Neuronal stem cell (in vitro differentiated cells): ENCODE measurements at regions not wholly inside any gene's neighbourhood (a gene's known extent, or its start where the extent isn't known, plus 50 kb on each side); places are given as distances from the start of the nearest gene placed in this dataset.

ENCODE experiments used
- DNase-seq: peaks from one replicate; pipeline ENCODE4 v3.0.0-alpha.2; 2013; ENCODE audit warnings: low spot score
- H2AFZ ChIP-seq: one replicate; pipeline ENCODE4 v1.6.1; 2013; ENCODE audit warnings: mild to moderate bottlenecking, low read length, inconsistent platforms
- H2AK5ac ChIP-seq: 2 replicates; pipeline ENCODE4 v1.6.1; 2013; ENCODE audit warnings: low read depth, mild to moderate bottlenecking, inconsistent platforms, low read length, moderate library complexity, mixed read lengths
- H2BK120ac ChIP-seq: 2 replicates; pipeline ENCODE4 v1.6.1; 2013; ENCODE audit warnings: low read depth, mild to moderate bottlenecking, inconsistent platforms, low read length, moderate library complexity, mixed read lengths
- H2BK12ac ChIP-seq: one replicate; pipeline ENCODE4 v1.6.1; 2013; ENCODE audit warnings: low read length, inconsistent platforms
- H2BK15ac ChIP-seq: 2 replicates; pipeline ENCODE4 v1.6.1; 2013; ENCODE audit warnings: mild to moderate bottlenecking, low read length, inconsistent platforms, mixed read lengths
- H2BK5ac ChIP-seq: one replicate; pipeline ENCODE4 v1.6.1; 2013; ENCODE audit warnings: inconsistent platforms, mild to moderate bottlenecking, low read length, moderate library complexity
- H3K14ac ChIP-seq: one replicate; pipeline ENCODE4 v1.6.1; 2013; ENCODE audit warnings: low read length, inconsistent platforms
- H3K18ac ChIP-seq: 2 replicates; pipeline ENCODE4 v1.6.1; 2013; ENCODE audit warnings: low read length, inconsistent platforms
- H3K23ac ChIP-seq: 2 replicates; pipeline ENCODE4 v1.6.1; 2013; ENCODE audit warnings: low read depth, mild to moderate bottlenecking, mixed read lengths, low read length, inconsistent platforms; ENCODE audit not compliant: poor library complexity
- H3K27ac ChIP-seq: replicated peaks from 3 replicates; pipeline ENCODE4 v1.5.1; 2013; ENCODE audit warnings: low read length, inconsistent platforms
- H3K27me3 ChIP-seq, 3 experiments: 2 replicates each; pipeline ENCODE4 v1.6.1; 2013; ENCODE audit warnings: low read length in 3 of 3, mild to moderate bottlenecking in 2 of 3, inconsistent platforms in 1 of 3, low read depth in 1 of 3, mixed read lengths in 1 of 3, moderate library complexity in 1 of 3; ENCODE audit not compliant: control insufficient read depth in 3 of 3, insufficient read depth in 3 of 3
- H3K36me3 ChIP-seq, 2 donors: replicated peaks in 1 of 2; 2 replicates each; pipeline ENCODE4 v1.6.1; 2013; ENCODE audit warnings: low read length in 2 of 2; ENCODE audit not compliant: control insufficient read depth in 2 of 2, insufficient read depth in 2 of 2
- H3K4ac ChIP-seq: 2 replicates; pipeline ENCODE4 v1.6.1; 2013; ENCODE audit warnings: inconsistent platforms, mild to moderate bottlenecking, low read length, moderate library complexity
- H3K4me1 ChIP-seq, 2 donors: 1 replicate in 1 of 2; 2 replicates in 1 of 2; pipeline ENCODE4 v1.6.1; 2013; ENCODE audit warnings: low read length in 2 of 2, low read depth in 1 of 2; ENCODE audit not compliant: control insufficient read depth in 2 of 2, insufficient read depth in 1 of 2
- H3K4me2 ChIP-seq: one replicate; pipeline ENCODE4 v1.6.1; 2013; ENCODE audit warnings: mild to moderate bottlenecking, low read length, inconsistent platforms; ENCODE audit not compliant: insufficient read depth, poor library complexity, severe bottlenecking
- H3K4me3 ChIP-seq, 2 donors: 2 replicates each; pipeline ENCODE4 v1.5.1; 2013; ENCODE audit warnings: low read length in 2 of 2, mild to moderate bottlenecking in 2 of 2, inconsistent platforms in 1 of 2, moderate library complexity in 1 of 2
- H3K79me1 ChIP-seq: one replicate; pipeline ENCODE4 v1.6.1; 2013; ENCODE audit warnings: low read depth, mild to moderate bottlenecking, inconsistent platforms, low read length, moderate library complexity
- H3K9ac ChIP-seq: one replicate; pipeline ENCODE4 v1.6.1; 2013; ENCODE audit warnings: mild to moderate bottlenecking, low read depth, low read length, inconsistent platforms; ENCODE audit not compliant: poor library complexity
- H3K9me3 ChIP-seq, 2 donors: replicated peaks in 1 of 2; 2 replicates each; pipeline versions ENCODE3 to v1.6.1; 2013; ENCODE audit warnings: low read length in 2 of 2, mild to moderate bottlenecking in 2 of 2, inconsistent platforms in 1 of 2, low read depth in 1 of 2, mixed read lengths in 1 of 2, moderate library complexity in 1 of 2; ENCODE audit not compliant: control insufficient read depth in 2 of 2, insufficient read depth in 1 of 2
- H4K8ac ChIP-seq: one replicate; pipeline ENCODE4 v1.6.1; 2013; ENCODE audit warnings: low read depth, mild to moderate bottlenecking, inconsistent platforms, low read length, moderate library complexity
- H4K91ac ChIP-seq: one replicate; pipeline ENCODE4 v1.6.1; 2013; ENCODE audit warnings: low read length, low read depth, mild to moderate bottlenecking, inconsistent platforms; ENCODE audit not compliant: poor library complexity
- WGBS, 2 donors: extraction: QIAGEN DNeasy Blood & Tissue Kit; methylation state at CpG; one replicate each; pipeline ENCODE4 v1.1.7; 2013; ENCODE audit warnings: missing lambda C conversion rate in 2 of 2, mixed read lengths in 1 of 2; ENCODE audit not compliant: insufficient read length in 2 of 2, insufficient replicate concordance in 1 of 2; ENCODE audit errors: extremely low coverage in 2 of 2; 5-methylcytosine and 5-hydroxymethylcytosine counted together

DNA sequence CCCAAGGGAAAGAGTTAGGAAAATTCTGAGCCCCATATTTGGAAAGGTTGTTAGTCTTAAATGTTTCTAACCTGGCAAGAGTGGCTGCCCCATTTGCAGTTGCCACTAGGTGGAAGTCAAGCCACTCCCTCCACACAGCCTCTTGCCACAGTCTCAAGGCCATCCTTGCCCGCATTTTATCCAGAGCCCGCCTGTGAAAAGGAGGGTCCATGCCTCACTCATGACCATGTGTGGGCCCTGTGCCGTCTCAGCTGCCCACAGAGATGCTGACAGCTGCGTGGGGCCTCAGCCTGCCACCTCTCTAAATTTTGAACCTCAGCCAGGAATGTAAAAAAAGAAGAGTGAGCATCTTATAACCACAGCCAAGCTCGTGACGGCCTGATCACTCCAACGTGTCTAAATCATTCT, 201.5 kb upstream of the FAM241A start:
- Histone ChIP-seq H3K4me3 (no peak overlapping the region), H3K23ac (no peak overlapping the region), H4K91ac (no peak overlapping the region), H2AFZ (no peak overlapping the region), H3K27me3 (no peaks in the 10 kb centered on the region), H4K8ac (no peak overlapping the region), H3K4me2 (no peak overlapping the region), H2BK12ac (no peak overlapping the region), H3K9me3 (no peaks in the 10 kb centered on the region), H2BK15ac (no peak overlapping the region), H3K27ac (no peak overlapping the region), H3K36me3 (no peaks in the 10 kb centered on the region), H2BK120ac (no peak overlapping the region), H3K4ac (no peak overlapping the region), H2BK5ac (no peak overlapping the region), H3K4me1 (peaks cover 0 to 2% of the 10 kb centered on the region in 2 donors), H3K18ac (no peak overlapping the region), H3K9ac (no peak overlapping the region), H3K14ac (no peak overlapping the region), H2AK5ac (no peak overlapping the region), H3K79me1 (no peaks in the 10 kb centered on the region)
- DNase-seq: peak; percentile 24
- no CpG with 5 or more reads among the region's 7 CpGs for WGBS, 2 donors

DNA sequence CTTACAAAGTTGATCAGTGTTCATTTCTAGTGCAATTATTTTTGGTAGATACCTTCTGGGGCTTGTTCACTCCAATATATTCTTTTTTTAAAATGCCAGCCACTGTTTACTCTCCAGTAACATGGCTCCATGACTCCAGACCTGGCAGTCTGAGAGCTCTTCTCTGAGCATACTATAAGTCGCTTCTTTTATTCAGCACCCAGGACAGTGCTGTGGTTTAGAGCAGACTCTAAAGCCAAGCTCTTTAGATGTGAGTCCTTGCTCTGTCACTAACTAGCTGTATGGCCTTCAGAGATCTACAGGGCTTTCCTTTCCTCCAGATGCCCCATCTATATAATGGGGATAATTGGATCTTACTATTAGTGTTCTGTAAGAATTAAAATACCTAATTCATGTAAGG, 200.2 kb upstream of the FAM241A start:
- Histone ChIP-seq H3K36me3 (no peaks in the 10 kb centered on the region), H2BK120ac (no peak overlapping the region), H2BK5ac (no peak overlapping the region), H4K91ac (no peak overlapping the region), H2BK12ac (no peak overlapping the region), H3K14ac (no peak overlapping the region), H3K18ac (no peak overlapping the region), H3K4me2 (no peak overlapping the region), H2AK5ac (no peak overlapping the region), H3K4ac (no peak overlapping the region), H3K27ac (no peak overlapping the region), H3K27me3 (no peaks in the 10 kb centered on the region), H3K4me1 (peaks cover 0 to 2% of the 10 kb centered on the region in 2 donors), H3K9ac (no peak overlapping the region), H3K4me3 (no peak overlapping the region), H2AFZ (no peak overlapping the region), H4K8ac (no peak overlapping the region), H2BK15ac (no peak overlapping the region), H3K9me3 (no peaks in the 10 kb centered on the region), H3K79me1 (no peaks in the 10 kb centered on the region), H3K23ac (no peak overlapping the region)
- no CpG with 5 or more reads among the region's 1 CpG for WGBS, 2 donors
- DNase-seq: no peak

DNA sequence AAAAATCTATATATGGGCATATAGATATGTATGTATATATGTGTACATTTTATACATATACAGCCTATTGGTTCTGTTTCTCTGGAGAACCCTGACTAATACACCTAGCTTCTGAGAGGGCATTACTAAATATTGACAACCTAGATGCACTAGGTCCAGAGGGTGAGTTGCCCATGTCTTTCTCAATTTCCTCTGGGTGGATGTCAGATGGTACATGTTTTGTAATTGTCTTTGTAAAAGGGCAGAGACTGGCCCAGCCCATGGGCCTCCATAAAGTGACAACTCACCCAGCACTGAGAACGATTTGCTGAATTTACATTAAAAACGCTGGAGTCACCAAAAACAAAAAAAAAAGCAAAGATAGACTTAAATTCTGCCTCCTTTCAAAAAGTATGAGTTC, 198.5 kb upstream of the FAM241A start:
- H3K79me1 ChIP-seq: no peaks in the 10 kb centered on the region
- DNase-seq: no peak
- WGBS, 2 donors: no CpG with 5 or more reads among the region's 2 CpGs
- H2BK15ac ChIP-seq: no peak overlapping the region
- H3K18ac ChIP-seq: no peak overlapping the region
- H2BK120ac ChIP-seq: no peak overlapping the region
- H4K91ac ChIP-seq: no peak overlapping the region
- no peaks in the 10 kb centered on the region for H3K36me3 ChIP-seq
- H3K27ac ChIP-seq: no peak overlapping the region
- H2BK12ac ChIP-seq: no peak overlapping the region
- no peak overlapping the region for H2AK5ac ChIP-seq
- H2BK5ac ChIP-seq: no peak overlapping the region
- no peak overlapping the region for H3K14ac ChIP-seq
- no peak overlapping the region for H4K8ac ChIP-seq
- H3K4me1 ChIP-seq: peaks cover 0 to 2% of the 10 kb centered on the region in 2 donors
- H3K27me3 ChIP-seq: no peaks in the 10 kb centered on the region
- H3K9me3 ChIP-seq: no peaks in the 10 kb centered on the region
- no peak overlapping the region for H3K23ac ChIP-seq
- H3K9ac ChIP-seq: no peak overlapping the region
- no peak overlapping the region for H3K4ac ChIP-seq
- no peak overlapping the region for H3K4me2 ChIP-seq
- H3K4me3 ChIP-seq: no peak overlapping the region
- H2AFZ ChIP-seq: no peak overlapping the region

DNA sequence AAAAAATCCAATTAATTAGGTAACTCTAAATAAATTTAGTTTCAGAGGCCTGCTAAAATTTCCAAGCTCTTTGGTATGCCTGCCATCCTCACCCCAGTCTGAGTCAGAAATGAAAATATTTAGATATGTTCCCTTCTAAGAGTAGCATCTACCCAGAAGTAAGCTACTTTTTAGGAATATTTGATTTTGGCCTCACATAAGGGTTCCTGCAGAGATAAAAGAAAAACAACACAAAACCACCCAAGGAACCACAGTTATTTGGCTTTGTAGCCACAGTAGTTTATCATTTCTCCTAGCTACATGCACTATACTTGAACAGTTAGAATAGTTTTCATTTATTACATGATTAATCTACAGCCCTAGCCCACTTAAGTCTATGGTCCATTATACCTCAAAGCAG, 192.6 kb upstream of the FAM241A start:
- H3K27ac ChIP-seq: no peak overlapping the region
- no peak overlapping the region for H2BK120ac ChIP-seq
- H2BK12ac ChIP-seq: no peak overlapping the region
- H2BK5ac ChIP-seq: no peak overlapping the region
- H3K9me3 ChIP-seq: peaks cover 0 to 2% of the 10 kb centered on the region in 2 donors
- H3K4me2 ChIP-seq: no peak overlapping the region
- no peaks in the 10 kb centered on the region for H3K27me3 ChIP-seq
- no peak overlapping the region for H2AFZ ChIP-seq
- H3K4me3 ChIP-seq: no peak overlapping the region
- H4K91ac ChIP-seq: no peak overlapping the region
- H3K4ac ChIP-seq: no peak overlapping the region
- H3K14ac ChIP-seq: no peak overlapping the region
- H3K36me3 ChIP-seq: no peaks in the 10 kb centered on the region
- H3K4me1 ChIP-seq: no peaks in the 10 kb centered on the region
- no peak overlapping the region for H3K23ac ChIP-seq
- no peak overlapping the region for H3K18ac ChIP-seq
- no peak overlapping the region for H4K8ac ChIP-seq
- no peaks in the 10 kb centered on the region for H3K79me1 ChIP-seq
- H2AK5ac ChIP-seq: no peak overlapping the region
- H2BK15ac ChIP-seq: no peak overlapping the region
- H3K9ac ChIP-seq: no peak overlapping the region
- DNase-seq: no peak
